C4-2B (cell line): ENCODE measurements at regions not wholly inside any gene's neighbourhood (a gene's known extent, or its start where the extent isn't known, plus 50 kb on each side); places are given as distances from the start of the nearest gene placed in this dataset.

Source experiments
- CTCF ChIP-seq: fragments of 450-650 bp; conservative IDR thresholded peaks from 2 replicates; pipeline ENCODE4 v1.5.1; 2017; ENCODE audit warnings: mild to moderate bottlenecking
- ZFX ChIP-seq: fragments of 450-650 bp; IDR thresholded peaks from 2 replicates; pipeline ENCODE4 v1.6.1; 2017

- TF ChIP-seq CTCF (no peak), ZFX (no peak)
Measured at GRCh38 chr4:53935780-53936179, 128.6 kb downstream of the CHIC2 start.
